Panc1 (cell line): ENCODE measurements at regions not wholly inside any gene's neighbourhood (a gene's known extent, or its start where the extent isn't known, plus 50 kb on each side); places are given as distances from the start of the nearest gene placed in this dataset.

Experiments
- CTCF ChIP-seq: fragments of 450-650 bp; IDR thresholded peaks from 2 replicates; pipeline ENCODE4 v1.5.1; 2017; ENCODE audit warnings: mild to moderate bottlenecking
- POLR2AphosphoS5 ChIP-seq: IDR thresholded peaks from 2 replicates; pipeline ENCODE4 v1.6.1; 2012; ENCODE audit warnings: mild to moderate bottlenecking, low read depth, low read length, moderate library complexity
- REST ChIP-seq, 2 experiments: IDR thresholded peaks; 2 replicates each; pipeline ENCODE4 v1.6.1; 2011 to 2012; ENCODE audit warnings: low read depth in 2 of 2, control low read depth in 1 of 2, low read length in 1 of 2, mild to moderate bottlenecking in 1 of 2, moderate library complexity in 1 of 2; ENCODE audit not compliant: insufficient read depth in 1 of 2
- SIN3A ChIP-seq: IDR thresholded peaks from 2 replicates; pipeline ENCODE4 v1.6.1; 2012; ENCODE audit warnings: low read depth, mild to moderate bottlenecking, low read length, moderate library complexity, borderline replicate concordance; ENCODE audit not compliant: insufficient read depth

- TF ChIP-seq SIN3A (no peak), CTCF (no peak), REST (IDR thresholded peaks at IDR 0.05; ENCODE audit: insufficient read depth in 1 of 2, low read depth in 2 of 2, low read length in 1 of 2) (no peak), POLR2AphosphoS5 (no peak)
Observed at GRCh38 chr18:73249030-73249429, 381.2 kb upstream of the NETO1 start.
